ENCODE measurements at regions not wholly inside any gene's neighbourhood (a gene's known extent, or its start where the extent isn't known, plus 50 kb on each side); places are given as distances from the start of the nearest gene placed in this dataset.

- Mint-ChIP-seq H3K27me3 (no peaks in the 10 kb centered on the region), H3K27ac (no peak overlapping the region), H3K4me3 (no peak overlapping the region), H3K4me1 (no peaks in the 10 kb centered on the region), H3K9me3 (ENCODE audit: insufficient read depth) (no peaks in the 10 kb centered on the region)
- intact Hi-C loops (cut with micrococcal nuclease), result no loop called here
- Histone ChIP-seq H3K36me3 (replicated peaks in 1 of 2; ENCODE audit: control extremely low read depth in 1 of 2, control insufficient read depth in 1 of 2, extremely low read depth in 1 of 2, insufficient read depth in 2 of 2, low read length in 1 of 2) (no peaks in the 10 kb centered on the region), H3K79me2 (ENCODE audit: control insufficient read depth, insufficient read depth, low read length) (no peaks in the 10 kb centered on the region), H2AFZ (ENCODE audit: insufficient read depth, low read depth, low read length, poor library complexity, severe bottlenecking) (no peak overlapping the region), H3K4me3 (ENCODE audit: control extremely low read depth in 1 of 5, extremely low read depth in 1 of 5, insufficient read depth in 1 of 5, low read depth in 2 of 5, low read length in 4 of 5) (no peak overlapping the region), H3K9me3 (ENCODE audit: control extremely low read depth in 1 of 3, control insufficient read depth in 2 of 3, insufficient read depth in 1 of 3, low read length in 2 of 3) (no peaks in the 10 kb centered on the region), H3K4me1 (ENCODE audit: control insufficient read depth in 2 of 2, insufficient read depth in 2 of 2, low read length in 2 of 2) (no peaks in the 10 kb centered on the region), H3K27me3 (replicated peaks in 1 of 4; ENCODE audit: control extremely low read depth in 1 of 4, control insufficient read depth in 3 of 4, insufficient read depth in 4 of 4, low read length in 3 of 4) (no peaks in the 10 kb centered on the region), H3K27ac (ENCODE audit: low read length in 2 of 2) (no peak overlapping the region), H4K20me1 (ENCODE audit: control insufficient read depth, insufficient read depth, low read length, poor library complexity, severe bottlenecking) (no peaks in the 10 kb centered on the region), H3K4me2 (replicated peaks; ENCODE audit: low read depth, low read length, poor library complexity, severe bottlenecking) (no peak overlapping the region), H3K9ac (ENCODE audit: low read length) (no peak overlapping the region)
- WGBS (ENCODE audit: insufficient coverage), result no CpG with 5 or more reads among the region's 2 CpGs
- POLR2A ChIA-PET, result no interaction called here
- ATAC-seq (ENCODE audit: low read depth) (no peak), DNase-seq (no peak)
- CTCF ChIA-PET, result no interaction called here
- TF ChIP-seq CTCF (IDR thresholded peaks at IDR 0.05) (no peak), EZH2 (IDR thresholded peaks at IDR 0.05; ENCODE audit: borderline replicate concordance, insufficient read depth, low read depth, low read length, poor library complexity, severe bottlenecking) (no peak)
Measured at GRCh38 chr20:6841128-6841527, 73.6 kb downstream of the BMP2 start.

- no peak for DNase-seq
- Histone ChIP-seq H2AFZ (ENCODE audit: insufficient read depth, low read depth, low read length, poor library complexity, severe bottlenecking) (no peak overlapping the region), H3K4me3 (ENCODE audit: control extremely low read depth in 1 of 5, extremely low read depth in 1 of 5, insufficient read depth in 1 of 5, low read depth in 2 of 5, low read length in 4 of 5) (no peak overlapping the region), H3K27ac (ENCODE audit: low read length in 2 of 2) (no peak overlapping the region), H3K79me2 (ENCODE audit: control insufficient read depth, insufficient read depth, low read length) (no peaks in the 10 kb centered on the region), H3K4me2 (replicated peaks; ENCODE audit: low read depth, low read length, poor library complexity, severe bottlenecking) (no peak overlapping the region), H3K4me1 (ENCODE audit: control insufficient read depth in 2 of 2, insufficient read depth in 2 of 2, low read length in 2 of 2) (no peaks in the 10 kb centered on the region), H3K9ac (ENCODE audit: low read length) (no peak overlapping the region), H3K27me3 (replicated peaks in 1 of 4; ENCODE audit: control extremely low read depth in 1 of 4, control insufficient read depth in 3 of 4, insufficient read depth in 4 of 4, low read length in 3 of 4) (no peaks in the 10 kb centered on the region), H3K36me3 (replicated peaks in 1 of 2; ENCODE audit: control extremely low read depth in 1 of 2, control insufficient read depth in 1 of 2, extremely low read depth in 1 of 2, insufficient read depth in 2 of 2, low read length in 1 of 2) (no peaks in the 10 kb centered on the region), H3K9me3 (ENCODE audit: control extremely low read depth in 1 of 3, control insufficient read depth in 2 of 3, insufficient read depth in 1 of 3, low read length in 2 of 3) (no peaks in the 10 kb centered on the region), H4K20me1 (ENCODE audit: control insufficient read depth, insufficient read depth, low read length, poor library complexity, severe bottlenecking) (no peaks in the 10 kb centered on the region)
- H3K27me3 Mint-ChIP-seq, result no peaks in the 10 kb centered on the region
- CTCF ChIA-PET, result no interaction called here
- intact Hi-C loops (cut with micrococcal nuclease), result no loop called here
- POLR2A ChIA-PET, result no interaction called here
- no peak for TF ChIP-seq CTCF (IDR thresholded peaks at IDR 0.05)
- no peak for TF ChIP-seq EZH2 (IDR thresholded peaks at IDR 0.05; ENCODE audit: borderline replicate concordance, insufficient read depth, low read depth, low read length, poor library complexity, severe bottlenecking)
- no peak overlapping the region for H3K4me3 Mint-ChIP-seq
- ATAC-seq (ENCODE audit: low read depth), result no peak
- H3K4me1 Mint-ChIP-seq, result no peaks in the 10 kb centered on the region
- H3K9me3 Mint-ChIP-seq (ENCODE audit: insufficient read depth), result peaks cover 2% of the 10 kb centered on the region
- H3K27ac Mint-ChIP-seq, result no peak overlapping the region
Measured at GRCh38 chr20:6845141-6845540, 77.7 kb downstream of the BMP2 start.

All from B cell (primary cell).